ENCODE measurements at regions not wholly inside any gene's neighbourhood (a gene's known extent, or its start where the extent isn't known, plus 50 kb on each side); places are given as distances from the start of the nearest gene placed in this dataset.

DNA sequence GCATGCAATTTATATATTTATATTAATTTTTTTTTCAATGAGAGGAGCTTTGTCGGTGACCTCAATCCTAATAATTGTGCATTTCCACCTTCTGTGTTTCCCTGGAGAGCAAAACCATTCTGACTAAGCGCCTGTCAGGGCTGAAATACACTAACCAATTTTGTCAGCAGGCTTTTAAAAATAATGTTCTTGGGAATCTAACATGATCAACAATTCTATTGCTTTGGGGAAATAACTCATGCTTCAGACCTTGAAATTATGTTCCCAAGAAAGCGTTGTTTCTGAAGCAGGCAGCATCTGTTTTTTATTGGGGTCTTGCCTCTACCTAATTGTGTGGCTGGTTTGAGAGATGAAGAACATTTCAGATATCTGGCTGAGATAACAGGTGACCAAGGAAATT, 129.1 kb upstream of the ALKAL2 start:
- TF ChIP-seq, protein P1, sequence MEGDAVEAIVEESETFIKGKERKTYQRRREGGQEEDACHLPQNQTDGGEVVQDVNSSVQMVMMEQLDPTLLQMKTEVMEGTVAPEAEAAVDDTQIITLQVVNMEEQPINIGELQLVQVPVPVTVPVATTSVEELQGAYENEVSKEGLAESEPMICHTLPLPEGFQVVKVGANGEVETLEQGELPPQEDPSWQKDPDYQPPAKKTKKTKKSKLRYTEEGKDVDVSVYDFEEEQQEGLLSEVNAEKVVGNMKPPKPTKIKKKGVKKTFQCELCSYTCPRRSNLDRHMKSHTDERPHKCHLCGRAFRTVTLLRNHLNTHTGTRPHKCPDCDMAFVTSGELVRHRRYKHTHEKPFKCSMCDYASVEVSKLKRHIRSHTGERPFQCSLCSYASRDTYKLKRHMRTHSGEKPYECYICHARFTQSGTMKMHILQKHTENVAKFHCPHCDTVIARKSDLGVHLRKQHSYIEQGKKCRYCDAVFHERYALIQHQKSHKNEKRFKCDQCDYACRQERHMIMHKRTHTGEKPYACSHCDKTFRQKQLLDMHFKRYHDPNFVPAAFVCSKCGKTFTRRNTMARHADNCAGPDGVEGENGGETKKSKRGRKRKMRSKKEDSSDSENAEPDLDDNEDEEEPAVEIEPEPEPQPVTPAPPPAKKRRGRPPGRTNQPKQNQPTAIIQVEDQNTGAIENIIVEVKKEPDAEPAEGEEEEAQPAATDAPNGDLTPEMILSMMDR (IDR thresholded peaks at IDR 0.05 in 8 of 11, conservative IDR thresholded peaks at IDR 0.05 in 3 of 11): no peak
- TF ChIP-seq POLR2A (IDR thresholded peaks at IDR 0.05): no peak

Measured in spleen (tissue), 7 donors.